PFSK-1 (cell line): ENCODE measurements at regions not wholly inside any gene's neighbourhood (a gene's known extent, or its start where the extent isn't known, plus 50 kb on each side); places are given as distances from the start of the nearest gene placed in this dataset.

Experiments used
- FOXP2 ChIP-seq: optimal IDR thresholded peaks from 2 replicates; pipeline ENCODE3; 2011; ENCODE audit warnings: borderline replicate concordance, control low read depth, inconsistent platforms; ENCODE audit not compliant: insufficient read depth; ENCODE audit errors: extremely low read length, extremely low read depth
- POLR2AphosphoS5 ChIP-seq: IDR thresholded peaks from 2 replicates; pipeline ENCODE4 v1.6.1; 2012; ENCODE audit warnings: low read depth, mild to moderate bottlenecking, control low read depth, low read length, moderate library complexity
- REST ChIP-seq, 2 experiments: IDR thresholded peaks; 2 replicates each; pipeline versions ENCODE4 v1.6.1 to v1.8.0; 2011 to 2012; ENCODE audit warnings: low read depth in 2 of 2, low read length in 2 of 2, control low read depth in 1 of 2, inconsistent platforms in 1 of 2, mild to moderate bottlenecking in 1 of 2, moderate library complexity in 1 of 2; ENCODE audit not compliant: insufficient read depth in 1 of 2
- SIN3A ChIP-seq: IDR thresholded peaks from 2 replicates; pipeline ENCODE4 v1.6.1; 2012; ENCODE audit warnings: mild to moderate bottlenecking, low read length, moderate library complexity, borderline replicate concordance; ENCODE audit not compliant: insufficient read depth
- TAF1 ChIP-seq: IDR thresholded peaks from 2 replicates; pipeline ENCODE4 v1.6.1; 2012; ENCODE audit warnings: low read length, control low read depth, borderline replicate concordance; ENCODE audit not compliant: insufficient read depth

- no peak for TF ChIP-seq POLR2AphosphoS5
- TF ChIP-seq REST (IDR thresholded peaks at IDR 0.05; ENCODE audit: insufficient read depth in 1 of 2, low read depth in 2 of 2, low read length in 2 of 2): no peak
- TF ChIP-seq TAF1: no peak
- TF ChIP-seq SIN3A: no peak
- no peak for TF ChIP-seq FOXP2
Observed at GRCh38 chr9:89941875-89942274, 337.1 kb downstream of the GADD45G start.

- no peak for TF ChIP-seq REST (IDR thresholded peaks at IDR 0.05; ENCODE audit: insufficient read depth in 1 of 2, low read depth in 2 of 2, low read length in 2 of 2)
- TF ChIP-seq POLR2AphosphoS5: no peak
- TF ChIP-seq SIN3A: no peak
- no peak for TF ChIP-seq FOXP2
- TF ChIP-seq TAF1: no peak
Observed at GRCh38 chr9:89942643-89943042, 337.8 kb downstream of the GADD45G start.

GRCh38 chr9:89943309-89943708 is 338.5 kb downstream of the GADD45G start:
- no peak for TF ChIP-seq REST (IDR thresholded peaks at IDR 0.05; ENCODE audit: insufficient read depth in 1 of 2, low read depth in 2 of 2, low read length in 2 of 2)
- TF ChIP-seq SIN3A: no peak
- no peak for TF ChIP-seq FOXP2
- TF ChIP-seq POLR2AphosphoS5: no peak
- TF ChIP-seq TAF1: no peak

GRCh38 chr9:89943728-89944127 is 338.9 kb downstream of the GADD45G start:
- TF ChIP-seq REST (IDR thresholded peaks at IDR 0.05; ENCODE audit: insufficient read depth in 1 of 2, low read depth in 2 of 2, low read length in 2 of 2): no peak
- TF ChIP-seq SIN3A: no peak
- no peak for TF ChIP-seq FOXP2
- TF ChIP-seq POLR2AphosphoS5: no peak
- TF ChIP-seq TAF1: no peak

GRCh38 chr9:89945133-89945532 is 340.3 kb downstream of the GADD45G start:
- TF ChIP-seq SIN3A: no peak
- no peak for TF ChIP-seq POLR2AphosphoS5
- no peak for TF ChIP-seq TAF1
- no peak for TF ChIP-seq FOXP2
- TF ChIP-seq REST (IDR thresholded peaks at IDR 0.05; ENCODE audit: insufficient read depth in 1 of 2, low read depth in 2 of 2, low read length in 2 of 2): no peak
